BLaER1 treated with 17β-estradiol and CSF1 and Interleukin-3, amounts not matched to agents 10 nM and 100 nM (cell line): ENCODE measurements at regions not wholly inside any gene's neighbourhood (a gene's known extent, or its start where the extent isn't known, plus 50 kb on each side); places are given as distances from the start of the nearest gene placed in this dataset.
"Not testable (repeated sequence)": the region's sequence is repeated elsewhere in the genome, so short reads cannot be mapped to it uniquely, and the experiment has no call there.

Experiments used
- H3K27ac ChIP-seq, 11 experiments: shearing (Covaris generic); formaldehyde crosslinking; 2 replicates each; pipeline ENCODE4 v1.8.1; 2022
- H3K27me3 ChIP-seq, 11 experiments: shearing (Covaris generic); formaldehyde crosslinking; 2 replicates each; pipeline ENCODE4 v1.8.1; 2022
- H3K36me3 ChIP-seq, 11 experiments: shearing (Covaris generic); formaldehyde crosslinking; 2 replicates each; pipeline ENCODE4 v1.8.1; 2022
- H3K4me1 ChIP-seq, 10 experiments: shearing (Covaris generic); formaldehyde crosslinking; 2 replicates each; pipeline ENCODE4 v1.8.1; 2022
- H3K4me2 ChIP-seq, 11 experiments: shearing (Covaris generic); formaldehyde crosslinking; 2 replicates each; pipeline ENCODE4 v1.8.1; 2022
- H3K4me3 ChIP-seq, 10 experiments: shearing (Covaris generic); formaldehyde crosslinking; 2 replicates each; pipeline ENCODE4 v1.8.1; 2022
- H3K9ac ChIP-seq, 11 experiments: shearing (Covaris generic); formaldehyde crosslinking; 2 replicates each; pipeline ENCODE4 v1.8.1; 2022
- H3K9me3 ChIP-seq, 11 experiments: shearing (Covaris generic); formaldehyde crosslinking; replicated peaks in 1 of 11; 2 replicates each; pipeline ENCODE4 v1.8.1; 2022
- H4K20me1 ChIP-seq, 11 experiments: shearing (Covaris generic); formaldehyde crosslinking; 2 replicates each; pipeline ENCODE4 v1.8.1; 2022
- Cebpa-rat ChIP-seq, 11 experiments: shearing (Covaris generic); IDR thresholded peaks; 2 replicates each; pipeline ENCODE4 v1.8.1; 2022

DNA sequence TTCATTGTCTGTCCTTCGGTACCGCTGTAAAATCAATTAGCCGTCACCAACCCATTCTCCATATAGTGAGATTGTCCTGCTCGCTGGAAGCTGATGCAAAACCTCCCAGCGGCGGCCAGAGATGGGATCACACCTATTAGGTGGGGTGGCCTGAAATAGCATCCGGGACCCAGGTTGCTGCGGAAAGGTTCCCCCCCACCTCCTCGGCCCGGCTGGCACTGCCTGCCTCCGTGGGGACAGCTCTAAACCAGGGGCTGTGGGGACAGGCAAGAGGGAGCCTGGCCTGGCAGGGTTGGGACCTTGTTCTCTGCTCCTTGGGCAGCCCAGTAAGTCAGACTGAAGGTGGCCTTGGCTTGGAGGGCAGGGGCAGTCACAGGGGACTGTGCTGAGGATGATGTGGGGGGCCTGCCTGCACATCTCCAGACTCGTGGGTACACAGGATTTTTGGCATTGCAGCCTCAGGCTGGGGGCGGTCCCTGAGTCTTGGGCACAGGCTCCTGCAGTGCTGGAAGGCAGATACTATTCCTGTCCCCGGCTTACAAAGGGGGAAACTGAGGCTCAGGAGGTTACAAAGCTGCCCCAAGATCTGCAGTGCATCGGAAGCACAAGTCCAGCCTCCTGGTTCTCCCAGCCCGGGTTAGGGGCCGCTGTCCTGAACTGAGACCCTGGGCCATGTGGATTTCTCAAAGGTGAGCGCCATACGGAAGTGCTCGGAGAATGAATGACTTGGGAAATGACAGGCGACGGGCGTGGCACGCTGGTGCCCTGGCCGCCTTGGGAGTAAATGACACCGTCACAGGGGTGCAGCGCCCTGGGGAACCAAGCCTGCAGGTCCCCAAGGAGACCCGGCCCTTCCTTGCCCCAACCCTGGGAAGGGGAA, 65.6 kb downstream of the UNCX start:
- Histone ChIP-seq H3K4me2 (peak overlapping the region in 8 of 11 experiments; percentile 49 to 86 (median 70); a peak in 14 of 22 replicates), H3K4me1 (peaks cover 0 to 75% (median 48%) of the 10 kb centered on the region in 10 experiments; a peak in 17 of 20 replicates), H3K36me3 (no peaks in the 10 kb centered on the region), H3K4me3 (no peak overlapping the region), H4K20me1 (peaks cover 0 to 36% (median 0%) of the 10 kb centered on the region in 11 experiments; a peak in 3 of 22 replicates), H3K27ac (no peak overlapping the region), H3K27me3 (peaks cover 9 to 41% (median 32%) of the 10 kb centered on the region in 11 experiments), H3K9ac (no peak overlapping the region; a peak in 1 of 22 replicates), H3K9me3 (no peaks in the 10 kb centered on the region)
- no peak for TF ChIP-seq Cebpa-rat (IDR thresholded peaks at IDR 0.05)

DNA sequence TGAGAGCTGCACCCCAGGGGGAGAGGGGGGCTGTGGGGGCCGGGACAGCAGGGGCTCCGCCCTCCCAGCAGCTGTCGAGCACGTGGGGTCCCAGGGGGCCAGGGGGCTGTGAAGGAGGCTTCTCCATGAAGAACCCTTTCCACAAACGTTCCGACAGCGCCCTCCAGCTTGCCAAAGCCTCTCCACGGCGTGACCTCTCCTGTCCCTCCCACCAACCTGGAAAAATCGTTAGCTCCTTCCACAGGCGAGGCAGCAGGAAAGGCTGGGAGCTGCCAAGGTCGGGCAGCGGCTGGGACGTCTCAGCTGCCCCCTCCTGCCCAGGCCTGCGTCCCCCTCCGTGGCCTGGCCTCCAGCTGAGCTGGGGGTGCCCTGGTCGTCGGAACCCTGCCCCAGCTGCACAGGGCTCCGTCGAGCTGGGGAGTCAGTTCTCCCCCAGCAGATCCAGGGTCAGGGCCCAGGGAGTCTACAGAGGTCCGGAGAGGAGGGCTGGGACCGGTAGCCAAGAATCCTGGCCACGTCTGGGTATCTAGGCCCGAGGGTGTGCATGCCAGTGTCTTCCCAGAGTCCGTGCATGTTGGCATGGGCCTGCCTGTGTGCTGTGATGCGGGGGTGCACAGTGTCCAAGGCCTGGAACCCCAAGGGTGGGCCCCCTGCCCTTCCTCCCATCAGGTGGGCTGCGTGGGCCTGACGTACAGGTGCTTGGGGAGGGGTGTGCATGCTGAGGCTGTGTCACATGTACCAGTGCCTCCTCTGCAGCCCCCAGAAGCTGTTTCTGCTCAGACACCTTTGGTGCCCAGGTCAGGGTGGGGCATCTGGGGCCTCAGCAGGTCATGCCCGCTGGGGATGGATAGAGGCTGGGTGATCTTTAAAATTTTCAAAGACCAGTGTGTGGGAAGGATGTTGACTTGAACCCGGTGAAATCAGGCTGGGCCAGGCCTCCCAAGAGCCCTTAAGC, 66.5 kb downstream of the UNCX start:
- H3K4me1 ChIP-seq: peaks cover 0 to 66% (median 39%) of the 10 kb centered on the region in 10 experiments; a peak in 17 of 20 replicates
- TF ChIP-seq Cebpa-rat (IDR thresholded peaks at IDR 0.05): no peak
- H3K27me3 ChIP-seq: peaks cover 0 to 32% (median 23%) of the 10 kb centered on the region in 11 experiments; a peak in 20 of 22 replicates
- no peak overlapping the region for H3K27ac ChIP-seq
- no peaks in the 10 kb centered on the region for H3K9me3 ChIP-seq
- H3K4me2 ChIP-seq: peak overlapping the region in 8 of 11 experiments; percentile 45 to 86 (median 65); a peak in 14 of 22 replicates
- H3K36me3 ChIP-seq: no peaks in the 10 kb centered on the region
- H3K4me3 ChIP-seq: no peak overlapping the region
- H3K9ac ChIP-seq: no peak overlapping the region; a peak in 2 of 22 replicates
- peaks cover 0 to 27% (median 0%) of the 10 kb centered on the region in 11 experiments; a peak in 2 of 22 replicates for H4K20me1 ChIP-seq

DNA sequence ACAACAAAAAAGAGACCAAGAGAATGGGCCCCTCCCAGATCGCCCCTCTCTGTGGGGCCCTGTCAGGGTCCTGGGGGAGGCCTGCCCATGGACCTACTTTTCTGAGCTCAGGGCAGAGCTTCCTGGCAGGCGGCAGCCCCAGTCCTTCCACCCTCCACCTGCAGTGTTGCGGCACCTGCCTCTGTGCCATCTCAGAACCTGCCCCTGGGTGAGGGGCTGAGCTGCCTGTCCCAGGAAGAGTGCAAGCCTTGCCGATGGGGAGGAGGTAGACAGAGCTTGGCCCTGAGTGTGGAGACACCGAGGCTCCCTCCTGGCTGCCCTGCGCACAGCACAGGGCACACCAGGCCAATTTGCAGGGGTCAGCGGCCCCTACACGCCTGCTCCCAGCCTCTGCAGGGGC, 67.5 kb downstream of the UNCX start:
- Histone ChIP-seq H3K4me3 (no peak overlapping the region), H3K27me3 (peaks cover 0 to 30% (median 21%) of the 10 kb centered on the region in 11 experiments; a peak in 19 of 22 replicates), H3K4me1 (peaks cover 0 to 63% (median 39%) of the 10 kb centered on the region in 10 experiments; a peak in 17 of 20 replicates), H3K27ac (no peak overlapping the region), H3K9me3 (no peaks in the 10 kb centered on the region), H3K4me2 (no peak overlapping the region), H3K9ac (no peak overlapping the region), H4K20me1 (peaks cover 0 to 26% (median 0%) of the 10 kb centered on the region in 11 experiments; a peak in 2 of 22 replicates), H3K36me3 (no peaks in the 10 kb centered on the region)
- TF ChIP-seq Cebpa-rat (IDR thresholded peaks at IDR 0.05): no peak

DNA sequence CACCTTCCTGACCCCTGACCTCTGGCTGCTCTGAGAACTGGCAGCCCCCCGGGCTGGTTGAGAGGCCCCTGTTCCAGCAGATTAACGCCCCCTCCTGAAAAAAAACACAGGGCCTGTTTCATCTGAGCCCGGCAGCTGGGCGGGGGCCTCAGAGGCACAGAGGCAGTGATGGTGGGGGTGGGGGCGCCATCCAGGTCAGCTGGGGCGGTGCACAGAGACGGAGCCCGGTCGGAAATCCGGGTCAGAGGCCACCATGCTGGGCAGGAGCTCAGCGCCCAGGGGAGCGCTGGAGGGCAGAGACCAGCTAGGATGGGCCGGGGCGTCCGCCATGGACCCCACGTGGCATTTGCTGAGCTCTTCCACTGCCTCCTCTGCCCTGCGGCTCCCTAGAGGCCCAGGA, 68.0 kb downstream of the UNCX start:
- Histone ChIP-seq H3K36me3 (no peaks in the 10 kb centered on the region), H3K27ac (no peak overlapping the region), H4K20me1 (peaks cover 0 to 26% (median 0%) of the 10 kb centered on the region in 11 experiments; a peak in 2 of 22 replicates), H3K4me1 (peaks cover 0 to 62% (median 39%) of the 10 kb centered on the region in 10 experiments; a peak in 17 of 20 replicates), H3K4me3 (no peak overlapping the region), H3K9ac (no peak overlapping the region), H3K27me3 (peaks cover 0 to 28% (median 21%) of the 10 kb centered on the region in 11 experiments; a peak in 19 of 22 replicates), H3K4me2 (0 out of 22 replicates have a peak overlapping the region, but pooled peaks of 1 of the 11 experiments have one; percentile 5), H3K9me3 (no peaks in the 10 kb centered on the region)
- no peak for TF ChIP-seq Cebpa-rat (IDR thresholded peaks at IDR 0.05)

DNA sequence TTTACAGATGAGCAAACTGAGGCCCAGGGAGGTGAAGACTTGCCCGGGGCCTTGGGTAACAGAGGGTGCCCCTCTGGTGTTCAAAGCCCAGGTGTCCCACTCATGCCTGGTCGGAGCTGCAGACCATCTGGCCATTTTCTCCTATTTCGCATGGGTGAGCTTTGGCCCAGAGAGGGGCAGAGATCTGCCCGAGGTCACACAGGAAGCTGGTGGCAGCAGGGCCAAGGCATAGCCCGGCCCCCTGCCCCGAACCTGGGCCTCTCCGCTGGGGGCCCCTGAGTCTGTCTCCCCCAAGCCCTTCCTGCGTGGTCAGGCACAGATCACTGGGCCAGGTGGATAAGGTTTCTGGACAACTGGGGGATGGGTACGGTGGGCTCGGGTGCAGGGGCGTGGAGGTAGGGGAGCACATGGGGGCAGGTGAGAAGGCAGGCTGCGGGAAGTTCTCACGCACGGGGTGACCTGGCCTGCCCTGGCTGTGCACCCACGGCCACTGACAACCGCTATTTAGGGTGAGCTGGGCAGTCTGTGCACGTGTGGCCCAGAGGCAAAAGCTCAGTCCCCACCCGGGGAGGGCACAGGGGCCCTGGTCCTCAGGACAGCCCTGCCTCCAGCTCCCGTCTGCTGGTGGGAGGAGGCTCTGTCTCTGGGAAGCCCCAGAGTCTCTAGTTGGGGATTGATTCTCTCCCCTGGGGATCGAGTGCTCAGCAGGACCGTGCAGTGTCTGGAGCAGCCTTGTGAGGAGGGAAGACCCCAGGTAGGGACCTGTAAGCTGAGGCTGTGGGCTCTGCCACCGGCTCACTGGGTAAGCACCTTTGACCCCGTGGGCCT, 68.6 kb downstream of the UNCX start:
- H3K27me3 ChIP-seq: peaks cover 0 to 22% (median 19%) of the 10 kb centered on the region in 11 experiments; a peak in 19 of 22 replicates
- peaks cover 0 to 56% (median 39%) of the 10 kb centered on the region in 10 experiments; a peak in 17 of 20 replicates for H3K4me1 ChIP-seq
- TF ChIP-seq Cebpa-rat (IDR thresholded peaks at IDR 0.05): no peak
- no peak overlapping the region for H3K9ac ChIP-seq
- H4K20me1 ChIP-seq: peaks cover 0 to 21% (median 0%) of the 10 kb centered on the region in 11 experiments; a peak in 2 of 22 replicates
- H3K36me3 ChIP-seq: no peaks in the 10 kb centered on the region
- H3K9me3 ChIP-seq: no peaks in the 10 kb centered on the region
- H3K4me2 ChIP-seq: 0 out of 22 replicates have a peak overlapping the region, but pooled peaks of 1 of the 11 experiments have one; percentile 5
- no peak overlapping the region for H3K4me3 ChIP-seq
- no peak overlapping the region for H3K27ac ChIP-seq

DNA sequence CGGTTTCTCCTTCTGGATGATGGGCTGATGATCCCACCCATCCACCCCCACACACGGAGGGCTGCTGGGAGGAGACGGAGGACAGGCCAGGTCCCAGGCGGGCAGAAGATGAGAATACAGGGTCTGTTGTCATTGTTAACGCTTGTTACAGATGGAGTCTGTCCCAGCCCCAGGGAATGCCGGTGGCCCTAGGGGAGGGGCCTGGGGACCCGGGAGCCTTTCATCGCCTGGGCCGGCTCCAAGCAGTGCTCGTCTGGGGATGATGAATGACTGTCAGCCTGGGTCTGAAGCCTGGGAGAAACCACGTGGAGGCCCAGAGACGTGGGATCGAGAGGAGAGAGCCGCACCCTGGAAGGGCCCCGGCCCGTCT, 69.2 kb downstream of the UNCX start:
- no peak for TF ChIP-seq Cebpa-rat (IDR thresholded peaks at IDR 0.05)
- peaks cover 0 to 16% (median 14%) of the 10 kb centered on the region in 11 experiments; a peak in 19 of 22 replicates for H3K27me3 ChIP-seq

DNA sequence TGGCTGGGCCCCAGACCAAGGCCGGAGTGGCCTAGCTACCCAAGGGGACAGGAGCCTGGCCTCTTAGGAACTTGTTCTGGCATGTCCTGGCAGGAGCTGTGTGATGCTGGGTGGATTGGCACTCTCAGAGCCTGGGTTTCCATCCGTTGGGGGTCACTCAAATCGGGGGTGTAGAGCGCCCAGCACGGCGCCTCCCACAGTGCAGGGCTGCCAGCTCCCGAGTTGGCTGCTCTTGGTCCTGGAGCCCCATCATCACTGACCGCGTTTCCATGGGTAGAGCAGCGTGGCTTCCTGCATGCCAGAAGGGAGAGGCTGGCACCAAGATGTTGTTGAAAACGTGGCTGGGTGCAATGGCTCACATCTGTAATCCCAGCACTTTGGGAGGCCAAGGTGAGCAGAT, 70.3 kb downstream of the UNCX start:
- no peak for TF ChIP-seq Cebpa-rat (IDR thresholded peaks at IDR 0.05)
- H3K27me3 ChIP-seq: peaks cover 0 to 6% (median 4%) of the 10 kb centered on the region in 11 experiments; a peak in 6 of 22 replicates

More for the DNA sequence above, 69.2 kb downstream of the UNCX start:
- Histone ChIP-seq H3K4me1 (peaks cover 0 to 50% (median 33%) of the 10 kb centered on the region in 10 experiments; a peak in 17 of 20 replicates), H3K4me3 (no peak overlapping the region), H3K9me3 (no peaks in the 10 kb centered on the region), H3K9ac (no peak overlapping the region), H3K4me2 (no peak overlapping the region), H3K27ac (no peak overlapping the region), H4K20me1 (peaks cover 0 to 17% (median 0%) of the 10 kb centered on the region in 11 experiments; a peak in 2 of 22 replicates), H3K36me3 (no peaks in the 10 kb centered on the region)

DNA sequence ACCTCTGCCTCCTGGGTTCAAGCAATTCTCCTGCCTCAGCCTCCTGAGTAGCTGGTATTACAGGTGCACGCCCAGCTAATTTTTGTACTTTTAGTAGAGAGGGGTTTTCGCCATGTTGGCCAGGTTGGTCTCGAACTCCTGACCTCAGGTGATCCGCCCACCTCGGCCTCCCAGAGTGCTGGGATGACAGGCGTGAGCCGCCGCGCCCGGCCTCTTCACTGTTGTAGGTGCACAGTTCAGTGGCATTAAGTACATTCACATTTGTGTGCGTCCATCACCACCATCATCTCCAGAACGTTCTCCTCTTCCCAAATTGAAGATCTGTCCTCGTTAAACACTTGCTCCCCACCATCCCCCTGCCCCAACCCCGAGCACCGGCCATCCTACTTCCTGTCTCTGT, 71.3 kb downstream of the UNCX start:
- not testable (repeated sequence) for H3K4me2 ChIP-seq, H3K27ac ChIP-seq, H3K27me3 ChIP-seq, H3K9me3 ChIP-seq, H3K4me3 ChIP-seq, H3K36me3 ChIP-seq, H3K9ac ChIP-seq
- Histone ChIP-seq H3K4me1 (peaks cover 0 to 28% (median 14%) of the 10 kb centered on the region in 10 experiments; a peak in 13 of 20 replicates), H4K20me1 (peaks cover 0 to 11% (median 0%) of the 10 kb centered on the region in 11 experiments; a peak in 2 of 22 replicates)

More for the DNA sequence above, 70.3 kb downstream of the UNCX start:
- Histone ChIP-seq H3K4me1 (peaks cover 0 to 39% (median 24%) of the 10 kb centered on the region in 10 experiments; a peak in 14 of 20 replicates), H3K4me3 (no peak overlapping the region), H3K27ac (no peak overlapping the region), H3K9ac (no peak overlapping the region), H4K20me1 (peaks cover 0 to 15% (median 0%) of the 10 kb centered on the region in 11 experiments; a peak in 2 of 22 replicates), H3K4me2 (peak overlapping the region in 4 of 11 experiments; percentile 8 to 31 (median 18); a peak in 3 of 22 replicates), H3K9me3 (no peaks in the 10 kb centered on the region), H3K36me3 (no peaks in the 10 kb centered on the region)
